IPS DF 19.7 (cell line): ENCODE measurements at regions not wholly inside any gene's neighbourhood (a gene's known extent, or its start where the extent isn't known, plus 50 kb on each side); places are given as distances from the start of the nearest gene placed in this dataset.
A peak's percentile ranks its signal among the peaks of the same experiment; 100 is the strongest.

Experiments
- DNase-seq: peaks from one replicate; pipeline ENCODE4 v3.0.0-alpha.2; 2013; ENCODE audit warnings: low read depth, low spot score

- DNase-seq: no peak
Measured at GRCh38 chr9:28318515-28318914, 745.2 kb upstream of the C9orf72 start.

GRCh38 chr9:28319981-28320380 lies 746.7 kb upstream of the C9orf72 start:
- DNase-seq: no peak

GRCh38 chr9:28320616-28321015 lies 747.3 kb upstream of the C9orf72 start:
- no peak for DNase-seq

- DNase-seq: no peak
Measured at GRCh38 chr9:28329323-28329722, 756.0 kb upstream of the C9orf72 start.

- DNase-seq: no peak
Measured at GRCh38 chr9:28332648-28333047, 759.4 kb upstream of the C9orf72 start.

GRCh38 chr9:28341913-28342312 lies 768.6 kb upstream of the C9orf72 start:
- DNase-seq: no peak

GRCh38 chr9:28342815-28343338 lies 769.6 kb upstream of the C9orf72 start:
- DNase-seq: no peak

- DNase-seq: no peak
Measured at GRCh38 chr9:28363151-28363562, 789.9 kb upstream of the C9orf72 start.

GRCh38 chr9:28365020-28365640 lies 791.8 kb upstream of the C9orf72 start:
- peak; percentile 20 for DNase-seq

- no peak for DNase-seq
Measured at GRCh38 chr9:28365728-28366127, 792.4 kb upstream of the C9orf72 start.

- DNase-seq: no peak
Measured at GRCh38 chr9:28378231-28378630, 805.0 kb upstream of the C9orf72 start.

- DNase-seq: no peak
Measured at GRCh38 chr9:28379082-28379481, 805.8 kb upstream of the C9orf72 start.

GRCh38 chr9:28389411-28389810 lies 816.1 kb upstream of the C9orf72 start:
- DNase-seq: peak; percentile 9

GRCh38 chr9:28394774-28395173 lies 821.5 kb upstream of the C9orf72 start:
- DNase-seq: no peak

GRCh38 chr9:28396058-28396457 lies 822.8 kb upstream of the C9orf72 start:
- no peak for DNase-seq

GRCh38 chr9:28407351-28407750 lies 834.1 kb upstream of the C9orf72 start:
- no peak for DNase-seq

GRCh38 chr9:28409919-28410318 lies 836.6 kb upstream of the C9orf72 start:
- no peak for DNase-seq

GRCh38 chr9:28410411-28410810 lies 837.1 kb upstream of the C9orf72 start:
- no peak for DNase-seq

- no peak for DNase-seq
Measured at GRCh38 chr9:28413471-28413870, 840.2 kb upstream of the C9orf72 start.

- no peak for DNase-seq
Measured at GRCh38 chr9:28423255-28423654, 850.0 kb upstream of the C9orf72 start.

GRCh38 chr9:28435456-28435855 lies 862.2 kb upstream of the C9orf72 start:
- no peak for DNase-seq

GRCh38 chr9:28439688-28440087 lies 866.4 kb upstream of the C9orf72 start:
- DNase-seq: no peak

GRCh38 chr9:28443461-28443860 lies 870.2 kb upstream of the C9orf72 start:
- DNase-seq: no peak

GRCh38 chr9:28444637-28445036 lies 871.4 kb upstream of the C9orf72 start:
- DNase-seq: no peak
